ENCODE measurements at regions not wholly inside any gene's neighbourhood (a gene's known extent, or its start where the extent isn't known, plus 50 kb on each side); places are given as distances from the start of the nearest gene placed in this dataset.

DNA sequence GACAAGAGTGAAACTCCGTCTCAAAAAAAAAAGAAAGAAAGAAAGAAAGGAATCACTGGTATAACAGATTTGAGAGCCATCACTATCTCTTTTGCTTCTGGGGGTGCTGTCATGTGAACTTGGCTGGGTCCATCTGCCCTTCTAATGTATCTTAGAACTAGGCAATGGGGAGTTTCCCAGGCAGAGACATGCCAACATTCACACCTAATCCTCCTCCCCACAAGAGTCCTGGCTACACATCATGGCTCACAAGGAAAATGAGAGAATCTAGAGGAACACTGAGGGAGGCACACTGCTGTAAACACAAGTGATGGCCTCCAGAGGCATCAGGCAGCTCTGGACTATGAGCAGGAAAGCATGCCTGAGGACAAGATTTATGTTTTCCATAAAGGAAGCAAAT lies 67.8 kb upstream of the PPP2R3A start:
- TF ChIP-seq POLR2A (IDR thresholded peaks at IDR 0.05) = no peak
- TF ChIP-seq, protein P1, sequence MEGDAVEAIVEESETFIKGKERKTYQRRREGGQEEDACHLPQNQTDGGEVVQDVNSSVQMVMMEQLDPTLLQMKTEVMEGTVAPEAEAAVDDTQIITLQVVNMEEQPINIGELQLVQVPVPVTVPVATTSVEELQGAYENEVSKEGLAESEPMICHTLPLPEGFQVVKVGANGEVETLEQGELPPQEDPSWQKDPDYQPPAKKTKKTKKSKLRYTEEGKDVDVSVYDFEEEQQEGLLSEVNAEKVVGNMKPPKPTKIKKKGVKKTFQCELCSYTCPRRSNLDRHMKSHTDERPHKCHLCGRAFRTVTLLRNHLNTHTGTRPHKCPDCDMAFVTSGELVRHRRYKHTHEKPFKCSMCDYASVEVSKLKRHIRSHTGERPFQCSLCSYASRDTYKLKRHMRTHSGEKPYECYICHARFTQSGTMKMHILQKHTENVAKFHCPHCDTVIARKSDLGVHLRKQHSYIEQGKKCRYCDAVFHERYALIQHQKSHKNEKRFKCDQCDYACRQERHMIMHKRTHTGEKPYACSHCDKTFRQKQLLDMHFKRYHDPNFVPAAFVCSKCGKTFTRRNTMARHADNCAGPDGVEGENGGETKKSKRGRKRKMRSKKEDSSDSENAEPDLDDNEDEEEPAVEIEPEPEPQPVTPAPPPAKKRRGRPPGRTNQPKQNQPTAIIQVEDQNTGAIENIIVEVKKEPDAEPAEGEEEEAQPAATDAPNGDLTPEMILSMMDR (IDR thresholded peaks at IDR 0.05) = no peak
